Prostate gland (tissue), 2 donors: ENCODE measurements at regions not wholly inside any gene's neighbourhood (a gene's known extent, or its start where the extent isn't known, plus 50 kb on each side); places are given as distances from the start of the nearest gene placed in this dataset.

Source experiments
- DNase-seq: peaks from one replicate; pipeline ENCODE4 v3.0.0-alpha.2; 2019; ENCODE audit warnings: low spot score
- H3K27ac ChIP-seq, 2 donors: fragments of 200-600 bp; sonication (generic); 2 replicates each; pipeline ENCODE4 v1.5.1; 2017 to 2019
- H3K27me3 ChIP-seq: fragments of 200-600 bp; sonication (generic); replicated peaks from 2 replicates; pipeline ENCODE4 v1.5.1; 2019; ENCODE audit not compliant: insufficient read depth
- H3K36me3 ChIP-seq, 2 donors: fragments of 200-600 bp; sonication (generic); 1 replicate in 1 of 2; 2 replicates in 1 of 2; pipeline versions ENCODE4 v1.5.1 to v1.8.1; 2017 to 2019
- H3K4me1 ChIP-seq: fragments of 200-600 bp; sonication (generic); replicated peaks from 2 replicates; pipeline ENCODE4 v1.5.1; 2019
- H3K4me3 ChIP-seq, 2 donors: fragments of 200-600 bp; sonication (generic); 2 replicates each; pipeline ENCODE4 v1.5.1; 2017 to 2019
- H3K9me3 ChIP-seq: fragments of 200-600 bp; sonication (generic); 2 replicates; pipeline ENCODE4 v1.5.1; 2017
- POLR2A ChIP-seq: fragments of 450-650 bp; IDR thresholded peaks from one replicate; pipeline ENCODE4 v1.6.1; 2016; ENCODE audit warnings: antibody characterized with exemption, mild to moderate bottlenecking
- POLR2AphosphoS5 ChIP-seq: sonication (generic); formaldehyde crosslinking; IDR thresholded peaks from one replicate; pipeline ENCODE4 v1.6.1; 2017; ENCODE audit warnings: antibody characterized with exemption
- WGBS: methylation state at CpG from one replicate; pipeline ENCODE4 v1.1.5; 2018; 5-methylcytosine and 5-hydroxymethylcytosine counted together
- intact Hi-C: fragments of 100-400 bp; cut with DNase I; formaldehyde crosslinking; loops from one replicate; pipeline ENCODE4 v1.14.2; 2022
- TF ChIP-seq, protein P1 (sequence below), 4 experiments: fragments of 200-600 bp in 2 of 4; fragments of 450-650 bp in 2 of 4; sonication (generic) in 2 of 4; IDR thresholded peaks; 1 replicate in 3 of 4; 2 replicates in 1 of 4; pipeline ENCODE4 v1.5.1; 2016 to 2019; ENCODE audit warnings: antibody characterized with exemption in 4 of 4, mild to moderate bottlenecking in 2 of 4, moderate library complexity in 2 of 4

DNA sequence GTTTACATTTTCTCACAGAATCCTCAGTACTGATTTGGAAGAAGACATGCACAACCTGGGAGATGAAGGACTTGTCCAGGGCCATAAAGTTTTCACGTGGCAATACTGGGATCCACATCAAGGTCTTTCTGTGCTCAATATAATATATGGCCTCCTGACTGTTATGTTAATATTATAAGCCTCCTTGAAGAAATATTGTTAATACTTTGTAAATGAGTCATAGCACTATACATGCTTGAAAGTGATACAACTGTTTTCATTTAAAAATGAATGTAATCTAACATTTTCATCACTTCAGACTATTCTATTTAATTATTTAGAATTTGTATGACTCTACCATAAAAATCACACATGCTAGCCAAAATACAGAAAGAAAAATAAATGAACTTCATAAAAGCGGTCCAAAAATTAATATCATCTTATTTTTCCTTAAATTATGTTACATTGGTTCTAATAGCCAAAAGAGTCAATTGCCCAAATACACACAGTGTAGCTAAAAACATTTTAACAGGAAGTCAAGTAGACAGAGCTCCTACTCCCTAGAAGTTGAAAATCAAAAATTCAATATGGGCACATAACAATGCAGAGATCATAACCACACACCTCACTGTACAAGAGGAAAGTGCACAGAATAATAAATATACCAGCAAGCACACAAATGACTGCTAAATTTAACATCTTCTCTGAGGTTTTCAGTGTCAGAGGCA lies 188.0 kb upstream of the HDDC2 start:
- no peaks in the 10 kb centered on the region for H3K36me3 ChIP-seq
- no peaks in the 10 kb centered on the region for H3K9me3 ChIP-seq
- TF ChIP-seq POLR2A, result no peak
- TF ChIP-seq, protein P1, sequence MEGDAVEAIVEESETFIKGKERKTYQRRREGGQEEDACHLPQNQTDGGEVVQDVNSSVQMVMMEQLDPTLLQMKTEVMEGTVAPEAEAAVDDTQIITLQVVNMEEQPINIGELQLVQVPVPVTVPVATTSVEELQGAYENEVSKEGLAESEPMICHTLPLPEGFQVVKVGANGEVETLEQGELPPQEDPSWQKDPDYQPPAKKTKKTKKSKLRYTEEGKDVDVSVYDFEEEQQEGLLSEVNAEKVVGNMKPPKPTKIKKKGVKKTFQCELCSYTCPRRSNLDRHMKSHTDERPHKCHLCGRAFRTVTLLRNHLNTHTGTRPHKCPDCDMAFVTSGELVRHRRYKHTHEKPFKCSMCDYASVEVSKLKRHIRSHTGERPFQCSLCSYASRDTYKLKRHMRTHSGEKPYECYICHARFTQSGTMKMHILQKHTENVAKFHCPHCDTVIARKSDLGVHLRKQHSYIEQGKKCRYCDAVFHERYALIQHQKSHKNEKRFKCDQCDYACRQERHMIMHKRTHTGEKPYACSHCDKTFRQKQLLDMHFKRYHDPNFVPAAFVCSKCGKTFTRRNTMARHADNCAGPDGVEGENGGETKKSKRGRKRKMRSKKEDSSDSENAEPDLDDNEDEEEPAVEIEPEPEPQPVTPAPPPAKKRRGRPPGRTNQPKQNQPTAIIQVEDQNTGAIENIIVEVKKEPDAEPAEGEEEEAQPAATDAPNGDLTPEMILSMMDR (IDR thresholded peaks at IDR 0.05), result no peak
- TF ChIP-seq POLR2AphosphoS5, result no peak
- H3K4me1 ChIP-seq, result no peaks in the 10 kb centered on the region
- no peaks in the 10 kb centered on the region for H3K27me3 ChIP-seq
- no peak overlapping the region for H3K4me3 ChIP-seq
- WGBS, result 44% methylated on average over 2 of the region's 2 CpGs
- intact Hi-C loops, result no loop called here
- DNase-seq, result no peak
- no peak overlapping the region for H3K27ac ChIP-seq

DNA sequence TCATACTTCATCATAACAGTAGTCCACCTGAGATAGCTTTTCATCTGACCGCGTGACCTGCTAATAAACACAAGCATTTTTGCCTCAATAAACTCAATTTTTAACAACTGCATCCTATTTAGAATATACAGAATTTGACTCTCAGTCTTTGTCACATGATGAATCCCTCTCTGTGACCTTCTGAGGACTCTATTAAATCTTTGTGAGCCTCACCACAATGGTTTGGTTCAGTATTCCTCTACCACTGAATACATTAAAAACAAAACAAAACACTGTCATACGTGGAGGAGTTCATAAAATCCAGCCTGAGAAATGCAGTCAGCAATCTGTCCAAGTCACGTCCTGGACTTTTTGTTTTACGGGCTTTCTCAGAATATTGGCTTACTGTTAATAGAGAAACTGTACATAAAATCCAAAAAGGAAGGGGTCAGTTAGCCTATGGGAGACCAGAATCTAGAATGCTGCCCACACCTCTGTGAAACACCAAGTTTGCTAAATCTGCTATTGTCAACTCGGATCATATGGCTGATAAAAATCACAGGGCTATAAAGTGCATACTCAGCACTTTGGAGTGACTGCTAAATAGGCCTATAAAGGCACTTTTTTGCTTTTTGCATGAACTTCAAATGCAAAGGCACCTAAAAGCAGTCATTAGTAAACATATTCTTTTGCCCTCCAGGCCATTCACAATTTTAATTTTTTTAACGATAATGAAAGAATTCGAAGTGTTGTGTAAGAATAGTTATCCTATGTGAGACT lies 190.3 kb upstream of the HDDC2 start:
- 38% methylated on average over 8 of the region's 8 CpGs for WGBS
- DNase-seq, result no peak
- Histone ChIP-seq H3K4me1 (no peaks in the 10 kb centered on the region), H3K4me3 (no peak overlapping the region), H3K36me3 (no peaks in the 10 kb centered on the region), H3K9me3 (no peaks in the 10 kb centered on the region), H3K27ac (no peak overlapping the region), H3K27me3 (no peaks in the 10 kb centered on the region)
- intact Hi-C loops, result no loop called here
- TF ChIP-seq POLR2A (no peak), POLR2AphosphoS5 (no peak)
- TF ChIP-seq, protein P1 (IDR thresholded peaks at IDR 0.05), result no peak

DNA sequence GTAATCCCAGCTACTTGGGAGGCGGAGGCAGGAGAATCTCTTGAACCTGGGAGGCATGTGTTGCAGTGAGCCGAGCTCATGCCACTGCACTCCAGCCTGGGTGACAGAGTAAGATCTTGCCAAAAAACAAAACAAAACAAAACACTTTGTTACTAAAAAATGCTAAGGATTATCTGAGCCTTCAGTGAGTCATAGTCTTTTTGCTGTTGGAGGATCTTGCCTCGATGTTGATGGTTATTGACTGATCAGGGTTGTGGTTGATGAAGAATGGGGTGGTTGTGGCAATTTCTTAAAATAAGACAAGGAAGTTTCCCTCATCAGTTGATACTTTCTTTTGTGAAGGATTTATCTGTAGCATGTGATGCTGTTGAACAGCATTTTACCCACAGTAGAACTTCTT lies 196.8 kb upstream of the HDDC2 start:
- Histone ChIP-seq H3K36me3 (no peaks in the 10 kb centered on the region), H3K27ac (no peak overlapping the region), H3K4me1 (no peaks in the 10 kb centered on the region), H3K27me3 (no peaks in the 10 kb centered on the region), H3K9me3 (no peaks in the 10 kb centered on the region), H3K4me3 (no peak overlapping the region)
- intact Hi-C loops, result no loop called here
- no peak for DNase-seq
- WGBS, result 95% methylated on average over 3 of the region's 3 CpGs
- TF ChIP-seq POLR2A (no peak), POLR2AphosphoS5 (no peak)
- TF ChIP-seq, protein P1 (IDR thresholded peaks at IDR 0.05), result no peak

DNA sequence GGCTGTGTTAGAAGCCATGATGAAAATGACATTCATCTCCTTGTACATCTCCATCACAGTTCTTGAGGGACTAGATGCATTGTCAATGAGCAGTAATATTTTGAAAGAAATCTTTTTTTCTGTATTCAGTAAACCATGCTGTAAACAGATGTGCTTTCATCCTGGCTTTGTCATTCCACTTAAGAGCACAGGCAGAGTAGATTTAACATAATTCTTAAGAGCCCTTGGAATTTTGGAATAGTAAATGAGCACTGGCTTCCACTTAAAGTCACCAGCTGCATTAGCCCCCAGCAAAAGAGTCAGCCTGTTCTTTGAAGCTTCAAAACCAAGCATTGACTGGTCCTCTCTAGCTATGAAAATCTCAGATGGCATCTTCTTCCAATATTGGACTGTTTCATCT lies 197.8 kb upstream of the HDDC2 start:
- Histone ChIP-seq H3K9me3 (no peaks in the 10 kb centered on the region), H3K27me3 (no peaks in the 10 kb centered on the region), H3K36me3 (no peaks in the 10 kb centered on the region), H3K4me1 (no peaks in the 10 kb centered on the region), H3K4me3 (no peak overlapping the region), H3K27ac (no peak overlapping the region)
- TF ChIP-seq POLR2AphosphoS5 (no peak), POLR2A (no peak)
- TF ChIP-seq, protein P1 (IDR thresholded peaks at IDR 0.05), result no peak
- intact Hi-C loops, result no loop called here
- no peak for DNase-seq

DNA sequence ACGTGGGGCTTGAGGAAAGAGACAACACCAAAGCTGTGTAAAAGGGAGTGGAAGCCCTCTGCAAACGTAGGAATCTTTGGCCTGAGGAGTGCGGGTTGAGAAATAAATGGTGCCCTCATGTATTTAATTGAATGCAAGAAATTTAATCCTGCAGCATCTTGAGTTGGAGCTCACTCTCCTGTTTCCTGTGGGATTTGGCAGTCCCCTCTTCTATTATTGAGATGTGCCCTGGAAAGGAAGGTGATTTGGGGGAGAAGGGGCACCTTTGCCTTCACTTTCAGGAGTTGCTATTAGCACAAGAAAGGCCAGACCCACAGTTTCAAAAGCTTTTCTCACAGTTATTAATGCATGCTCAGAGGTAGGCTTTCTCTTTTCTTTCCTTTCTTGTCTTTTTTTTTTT lies 201.4 kb upstream of the HDDC2 start:
- intact Hi-C loops, result no loop called here

More for the DNA sequence above, 201.4 kb upstream of the HDDC2 start:
- H3K36me3 ChIP-seq, result no peaks in the 10 kb centered on the region
- H3K27ac ChIP-seq, result no peak overlapping the region
- TF ChIP-seq POLR2A, result no peak
- TF ChIP-seq POLR2AphosphoS5, result no peak
- TF ChIP-seq, protein P1 (IDR thresholded peaks at IDR 0.05), result no peak
- 52% methylated on average over 3 of the region's 3 CpGs for WGBS
- no peaks in the 10 kb centered on the region for H3K4me1 ChIP-seq
- no peak for DNase-seq
- no peaks in the 10 kb centered on the region for H3K27me3 ChIP-seq
- H3K9me3 ChIP-seq, result no peaks in the 10 kb centered on the region
- H3K4me3 ChIP-seq, result no peak overlapping the region
